ENCODE measurements at regions not wholly inside any gene's neighbourhood (a gene's known extent, or its start where the extent isn't known, plus 50 kb on each side); places are given as distances from the start of the nearest gene placed in this dataset.

DNA sequence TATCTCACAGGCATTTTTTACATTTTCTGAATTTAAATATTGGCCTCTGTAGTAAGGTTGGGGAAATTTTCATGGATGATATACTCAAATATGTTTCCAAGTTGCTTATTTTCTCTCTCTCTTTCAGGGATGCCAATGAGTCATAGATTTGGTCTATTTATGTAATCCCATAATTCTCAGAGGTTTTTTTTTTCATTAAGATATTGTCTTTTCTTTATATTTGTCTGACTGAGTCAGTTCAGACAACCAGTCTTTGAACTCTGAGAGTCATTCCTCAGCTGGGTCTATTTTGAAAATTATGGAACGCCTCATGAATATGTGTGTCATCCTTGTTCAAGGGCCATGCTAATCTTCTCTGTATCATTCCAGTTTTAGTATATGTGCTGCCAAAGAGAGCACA, 223.2 kb downstream of the PCSK1 start:
- POLR2A ChIA-PET: no interaction called here
- CTCF ChIA-PET: interaction anchor here (0.6 kb wide), 1 partner anchor 25 kb away, joined by 3 read pairs; no protein-coding TSS in a partner anchor
- no peak overlapping the region for H3K4me3 ChIP-seq (ENCODE audit: low read depth, low read length)
- no peak overlapping the region for H3K27ac ChIP-seq (ENCODE audit: extremely low read depth, low read depth, low read length)
- TF ChIP-seq, protein P1, sequence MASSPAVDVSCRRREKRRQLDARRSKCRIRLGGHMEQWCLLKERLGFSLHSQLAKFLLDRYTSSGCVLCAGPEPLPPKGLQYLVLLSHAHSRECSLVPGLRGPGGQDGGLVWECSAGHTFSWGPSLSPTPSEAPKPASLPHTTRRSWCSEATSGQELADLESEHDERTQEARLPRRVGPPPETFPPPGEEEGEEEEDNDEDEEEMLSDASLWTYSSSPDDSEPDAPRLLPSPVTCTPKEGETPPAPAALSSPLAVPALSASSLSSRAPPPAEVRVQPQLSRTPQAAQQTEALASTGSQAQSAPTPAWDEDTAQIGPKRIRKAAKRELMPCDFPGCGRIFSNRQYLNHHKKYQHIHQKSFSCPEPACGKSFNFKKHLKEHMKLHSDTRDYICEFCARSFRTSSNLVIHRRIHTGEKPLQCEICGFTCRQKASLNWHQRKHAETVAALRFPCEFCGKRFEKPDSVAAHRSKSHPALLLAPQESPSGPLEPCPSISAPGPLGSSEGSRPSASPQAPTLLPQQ (tag by site-specific recombination; IDR thresholded peaks at IDR 0.05): no peak
- TF ChIP-seq ZNF155 (tag by site-specific recombination; IDR thresholded peaks at IDR 0.05) (no peak), ZNF571 (tag by site-specific recombination; IDR thresholded peaks at IDR 0.05) (no peak), ZNF423 (tag by site-specific recombination; IDR thresholded peaks at IDR 0.05) (no peak), ZNF560 (tag by site-specific recombination; IDR thresholded peaks at IDR 0.05; ENCODE audit: borderline replicate concordance) (no peak), PBX3 (CRISPR knock-in tag; IDR thresholded peaks at IDR 0.05) (no peak), ZNF112 (tag by site-specific recombination; IDR thresholded peaks at IDR 0.05) (no peak), ZNF292 (tag by site-specific recombination; IDR thresholded peaks at IDR 0.05; ENCODE audit: borderline replicate concordance, low read depth) (no peak), ZBTB49 (tag by site-specific recombination; IDR thresholded peaks at IDR 0.05; ENCODE audit: low read depth) (no peak), ZSCAN4 (tag by site-specific recombination; IDR thresholded peaks at IDR 0.05) (no peak), ZNF433 (tag by site-specific recombination; IDR thresholded peaks at IDR 0.05; ENCODE audit: low read depth) (no peak), ZNF555 (tag by site-specific recombination; conservative IDR thresholded peaks at IDR 0.05) (no peak), ZBTB48 (tag by site-specific recombination; IDR thresholded peaks at IDR 0.05) (no peak), HOXA7 (CRISPR knock-in tag; IDR thresholded peaks at IDR 0.05; ENCODE audit: borderline replicate concordance) (no peak), ZNF140 (tag by site-specific recombination; IDR thresholded peaks at IDR 0.05) (no peak), ZNF501 (tag by site-specific recombination; IDR thresholded peaks at IDR 0.05) (no peak)
- TF ChIP-seq, protein P2, sequence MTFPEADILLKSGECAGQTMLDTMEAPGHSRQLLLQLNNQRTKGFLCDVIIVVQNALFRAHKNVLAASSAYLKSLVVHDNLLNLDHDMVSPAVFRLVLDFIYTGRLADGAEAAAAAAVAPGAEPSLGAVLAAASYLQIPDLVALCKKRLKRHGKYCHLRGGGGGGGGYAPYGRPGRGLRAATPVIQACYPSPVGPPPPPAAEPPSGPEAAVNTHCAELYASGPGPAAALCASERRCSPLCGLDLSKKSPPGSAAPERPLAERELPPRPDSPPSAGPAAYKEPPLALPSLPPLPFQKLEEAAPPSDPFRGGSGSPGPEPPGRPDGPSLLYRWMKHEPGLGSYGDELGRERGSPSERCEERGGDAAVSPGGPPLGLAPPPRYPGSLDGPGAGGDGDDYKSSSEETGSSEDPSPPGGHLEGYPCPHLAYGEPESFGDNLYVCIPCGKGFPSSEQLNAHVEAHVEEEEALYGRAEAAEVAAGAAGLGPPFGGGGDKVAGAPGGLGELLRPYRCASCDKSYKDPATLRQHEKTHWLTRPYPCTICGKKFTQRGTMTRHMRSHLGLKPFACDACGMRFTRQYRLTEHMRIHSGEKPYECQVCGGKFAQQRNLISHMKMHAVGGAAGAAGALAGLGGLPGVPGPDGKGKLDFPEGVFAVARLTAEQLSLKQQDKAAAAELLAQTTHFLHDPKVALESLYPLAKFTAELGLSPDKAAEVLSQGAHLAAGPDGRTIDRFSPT (tag by site-specific recombination; IDR thresholded peaks at IDR 0.05): no peak
- TF ChIP-seq, protein P3, sequence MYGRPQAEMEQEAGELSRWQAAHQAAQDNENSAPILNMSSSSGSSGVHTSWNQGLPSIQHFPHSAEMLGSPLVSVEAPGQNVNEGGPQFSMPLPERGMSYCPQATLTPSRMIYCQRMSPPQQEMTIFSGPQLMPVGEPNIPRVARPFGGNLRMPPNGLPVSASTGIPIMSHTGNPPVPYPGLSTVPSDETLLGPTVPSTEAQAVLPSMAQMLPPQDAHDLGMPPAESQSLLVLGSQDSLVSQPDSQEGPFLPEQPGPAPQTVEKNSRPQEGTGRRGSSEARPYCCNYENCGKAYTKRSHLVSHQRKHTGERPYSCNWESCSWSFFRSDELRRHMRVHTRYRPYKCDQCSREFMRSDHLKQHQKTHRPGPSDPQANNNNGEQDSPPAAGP (tag by site-specific recombination; IDR thresholded peaks at IDR 0.05): no peak
- H3K4me1 ChIP-seq (ENCODE audit: control insufficient read depth, insufficient read depth, low read length): no peaks in the 10 kb centered on the region
- no peaks in the 10 kb centered on the region for H3K9me3 ChIP-seq (ENCODE audit: control insufficient read depth, insufficient read depth, low read depth, low read length)
- H3K36me3 ChIP-seq (ENCODE audit: control insufficient read depth in 2 of 2, insufficient read depth in 1 of 2, low read length in 2 of 2): no peaks in the 10 kb centered on the region
